PC-9 (cell line): ENCODE measurements at regions not wholly inside any gene's neighbourhood (a gene's known extent, or its start where the extent isn't known, plus 50 kb on each side); places are given as distances from the start of the nearest gene placed in this dataset.

Source experiments
- BruUV-seq: library from RNA; stranded (reverse); fragments of 400-500 nt; replicated peaks from 2 replicates; lab custom pipeline; 2021; lab: Mats Ljungman, UMichigan
- CTCF ChIA-PET: fragments of 300-600 bp; sonication (Branson Sonifier 250); formaldehyde crosslinking; loops from one replicate; lab custom pipeline; 2022; ENCODE audit warnings: antibody characterized with exemption; lab: Charles Lee
- POLR2A ChIA-PET: fragments of 300-600 bp; sonication (Branson Sonifier 250); formaldehyde crosslinking; loops from one replicate; lab custom pipeline; 2022; ENCODE audit warnings: antibody characterized with exemption; ENCODE audit not compliant: unreplicated experiment; lab: Charles Lee
- DNase-seq, 2 experiments: peaks; one replicate each; pipeline versions ENCODE4 v3.0.0 to v3.0.0-alpha.2; 2015 to 2022; ENCODE audit warnings: mixed read lengths in 1 of 2
- H2AFZ ChIP-seq: fragments of 200-600 bp; sonication (generic); 2 replicates; pipeline ENCODE4 v1.8.1; 2017; ENCODE audit warnings: antibody characterized with exemption
- H3F3A ChIP-seq: fragments of 200-600 bp; sonication (generic); 2 replicates; pipeline ENCODE4 v1.8.1; 2017; ENCODE audit warnings: antibody characterized with exemption, mild to moderate bottlenecking, low read depth; ENCODE audit not compliant: insufficient read depth
- H3K27ac ChIP-seq: fragments of 200-600 bp; sonication (generic); 2 replicates; pipeline ENCODE4 v1.6.1; 2016; ENCODE audit warnings: mixed run types
- H3K27me3 ChIP-seq: fragments of 200-600 bp; sonication (generic); 2 replicates; pipeline ENCODE4 v1.6.1; 2016; ENCODE audit warnings: low read depth, mixed run types; ENCODE audit not compliant: insufficient read depth
- H3K36me3 ChIP-seq: fragments of 200-600 bp; sonication (generic); 2 replicates; pipeline ENCODE4 v1.6.1; 2016; ENCODE audit warnings: low read depth, mixed run types
- H3K4me1 ChIP-seq: fragments of 200-600 bp; sonication (generic); replicated peaks from 2 replicates; pipeline ENCODE4 v1.6.1; 2016; ENCODE audit warnings: mixed run types; ENCODE audit not compliant: insufficient read depth
- H3K4me2 ChIP-seq: fragments of 200-600 bp; sonication (generic); 2 replicates; pipeline ENCODE4 v1.6.1; 2017; ENCODE audit warnings: mixed run types
- H3K4me3 ChIP-seq: fragments of 200-600 bp; sonication (generic); 2 replicates; pipeline ENCODE4 v1.6.1; 2016; ENCODE audit warnings: mixed run types
- H3K79me2 ChIP-seq: fragments of 200-600 bp; sonication (generic); 2 replicates; pipeline ENCODE4 v1.6.1; 2017; ENCODE audit warnings: low read depth, mixed run types
- H3K9me2 ChIP-seq: fragments of 200-600 bp; sonication (generic); 2 replicates; pipeline ENCODE4 v1.8.1; 2017; ENCODE audit warnings: mild to moderate bottlenecking; ENCODE audit not compliant: insufficient read depth
- H3K9me3 ChIP-seq: fragments of 200-600 bp; sonication (generic); 2 replicates; pipeline ENCODE4 v1.8.1; 2016; ENCODE audit warnings: low read depth; ENCODE audit not compliant: insufficient read depth
- H4K20me1 ChIP-seq: fragments of 200-600 bp; sonication (generic); 2 replicates; pipeline ENCODE4 v1.8.1; 2017; ENCODE audit not compliant: insufficient read depth
- CTCF ChIP-seq: fragments of 200-600 bp; sonication (generic); conservative IDR thresholded peaks from 2 replicates; pipeline ENCODE4 v1.6.1; 2017; ENCODE audit warnings: mixed run types, antibody characterized with exemption, mild to moderate bottlenecking, moderate library complexity
- EZH2 ChIP-seq: fragments of 200-600 bp; sonication (generic); IDR thresholded peaks from 2 replicates; pipeline ENCODE4 v1.8.0; 2017; ENCODE audit warnings: antibody characterized with exemption, low read depth
- intact Hi-C: fragments of 100-400 bp; cut with micrococcal nuclease; formaldehyde crosslinking; loops from one replicate; pipeline ENCODE4 v1.10.0; 2022; ENCODE audit not compliant: unreplicated experiment

- CTCF ChIA-PET, result no interaction called here
- BruUV-seq, result no TSS peak
- no peaks in the 10 kb centered on the region for H3K27me3 ChIP-seq
These were observed 531.6 kb downstream of the VRK1 start for GRCh38 chr14:97328743-97329142.

GRCh38 chr14:97329701-97330100 lies 532.5 kb downstream of the VRK1 start:
- ChIA-PET CTCF (no interaction called here), POLR2A (no interaction called here)
- Histone ChIP-seq H4K20me1 (no peaks in the 10 kb centered on the region), H3K4me1 (no peaks in the 10 kb centered on the region), H3F3A (no peaks in the 10 kb centered on the region), H3K36me3 (no peaks in the 10 kb centered on the region), H3K27ac (no peak overlapping the region), H3K27me3 (no peaks in the 10 kb centered on the region), H3K4me2 (no peak overlapping the region), H3K79me2 (no peaks in the 10 kb centered on the region), H3K9me3 (no peaks in the 10 kb centered on the region), H3K4me3 (no peak overlapping the region), H2AFZ (no peak overlapping the region), H3K9me2 (no peaks in the 10 kb centered on the region)
- DNase-seq, result no peak
- BruUV-seq, result no TSS peak
- intact Hi-C loops, result no loop called here
- no peak for TF ChIP-seq EZH2
- no peak for TF ChIP-seq CTCF

More at GRCh38 chr14:97328743-97329142, 531.6 kb downstream of the VRK1 start:
- POLR2A ChIA-PET, result no interaction called here
- H2AFZ ChIP-seq, result no peak overlapping the region
- no peak for DNase-seq
- H3K9me2 ChIP-seq, result no peaks in the 10 kb centered on the region
- H3K27ac ChIP-seq, result no peak overlapping the region
- no peak overlapping the region for H3K4me2 ChIP-seq
- intact Hi-C loops, result no loop called here
- no peak for TF ChIP-seq CTCF
- TF ChIP-seq EZH2, result no peak
- H3K4me3 ChIP-seq, result no peak overlapping the region
- no peaks in the 10 kb centered on the region for H3K79me2 ChIP-seq
- H3F3A ChIP-seq, result no peaks in the 10 kb centered on the region
- H3K4me1 ChIP-seq, result no peaks in the 10 kb centered on the region
- no peaks in the 10 kb centered on the region for H3K9me3 ChIP-seq
- no peaks in the 10 kb centered on the region for H4K20me1 ChIP-seq
- H3K36me3 ChIP-seq, result no peaks in the 10 kb centered on the region

GRCh38 chr14:97331058-97331457 lies 533.9 kb downstream of the VRK1 start:
- POLR2A ChIA-PET, result no interaction called here
- Histone ChIP-seq H3K9me2 (no peaks in the 10 kb centered on the region), H2AFZ (no peak overlapping the region), H3K4me2 (no peak overlapping the region), H3K4me1 (no peaks in the 10 kb centered on the region), H3K4me3 (no peak overlapping the region), H4K20me1 (no peaks in the 10 kb centered on the region), H3K27ac (no peak overlapping the region), H3K36me3 (no peaks in the 10 kb centered on the region), H3K27me3 (no peaks in the 10 kb centered on the region), H3K9me3 (no peaks in the 10 kb centered on the region), H3F3A (no peaks in the 10 kb centered on the region), H3K79me2 (no peaks in the 10 kb centered on the region)
- intact Hi-C loops, result no loop called here
- CTCF ChIA-PET, result no interaction called here
- no TSS peak for BruUV-seq
- DNase-seq, result no peak
- TF ChIP-seq EZH2 (no peak), CTCF (no peak)
